ENCODE measurements at regions not wholly inside any gene's neighbourhood (a gene's known extent, or its start where the extent isn't known, plus 50 kb on each side); places are given as distances from the start of the nearest gene placed in this dataset.

DNA sequence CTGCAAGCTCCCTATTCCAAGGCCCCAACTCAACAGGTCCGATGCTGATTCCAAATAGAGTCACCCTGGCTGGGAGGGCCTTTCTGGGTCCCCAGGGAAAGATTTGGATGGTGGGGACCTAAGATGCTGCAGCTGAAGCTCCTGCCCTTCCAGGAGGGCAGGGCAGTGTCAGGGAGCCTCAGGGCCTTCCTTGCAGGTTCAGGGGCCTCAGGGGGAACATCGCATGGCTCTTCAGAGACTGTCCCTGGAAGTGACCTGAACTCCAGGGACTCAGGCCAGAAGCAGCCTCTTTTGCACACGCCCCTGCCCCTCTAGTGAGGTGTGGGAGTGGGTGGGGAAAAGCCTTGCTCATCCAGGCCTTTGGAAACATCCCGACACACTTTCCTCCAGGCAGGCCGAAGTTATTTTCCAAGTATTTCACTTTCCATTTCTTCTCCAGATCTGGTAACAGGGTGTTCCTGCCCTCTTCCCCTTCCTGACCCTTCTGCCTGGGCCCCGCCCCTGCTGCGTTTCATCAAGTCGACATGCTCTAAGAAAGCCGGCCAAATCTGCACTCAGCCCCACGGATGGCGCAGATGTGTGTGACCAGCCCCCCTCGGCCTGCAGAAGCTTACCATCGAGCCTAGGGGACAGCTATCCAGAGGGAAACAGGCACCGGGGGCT lies 159.5 kb downstream of the FGF18 start:
- Histone ChIP-seq H3K36me3 (ENCODE audit: control insufficient read depth in 2 of 3, insufficient read depth in 3 of 3, low read length in 3 of 3) (no peaks in the 10 kb centered on the region), H3K4me3 (ENCODE audit: low read length in 3 of 3) (no peak overlapping the region), H3K27ac (ENCODE audit: low read depth in 2 of 2, low read length in 2 of 2) (no peak overlapping the region), H3K4me1 (ENCODE audit: control insufficient read depth in 2 of 3, insufficient read depth in 2 of 3, low read depth in 1 of 3, low read length in 3 of 3) (no peaks in the 10 kb centered on the region), H3K9ac (ENCODE audit: low read length in 3 of 3) (no peak overlapping the region), H3K9me3 (ENCODE audit: control insufficient read depth in 2 of 3, insufficient read depth in 1 of 3, low read length in 3 of 3) (peaks cover 0 to 7% (median 0%) of the 10 kb centered on the region in 3 donors), H3K27me3 (ENCODE audit: control insufficient read depth, insufficient read depth, low read length) (no peaks in the 10 kb centered on the region)
- DNase-seq (no peak), FAIRE-seq (no peak)
- intact Hi-C loops (cut with DNase I): no loop called here
- no peak for TF ChIP-seq CTCF (IDR thresholded peaks at IDR 0.05; ENCODE audit: borderline replicate concordance, extremely low read depth, insufficient read depth)

- intact Hi-C loops (cut with DNase I): no loop called here
- H3K4me1 ChIP-seq (ENCODE audit: control insufficient read depth in 2 of 3, insufficient read depth in 2 of 3, low read depth in 1 of 3, low read length in 3 of 3): no peaks in the 10 kb centered on the region
- H3K9me3 ChIP-seq (ENCODE audit: control insufficient read depth in 2 of 3, insufficient read depth in 1 of 3, low read length in 3 of 3): peaks cover 0 to 7% (median 0%) of the 10 kb centered on the region in 3 donors
- no peak overlapping the region for H3K4me3 ChIP-seq (ENCODE audit: low read length in 3 of 3)
- no peak for FAIRE-seq
- peak in 1 of 5 donors; percentile 20 for DNase-seq
- TF ChIP-seq CTCF (IDR thresholded peaks at IDR 0.05; ENCODE audit: borderline replicate concordance, extremely low read depth, insufficient read depth): no peak
- no peak overlapping the region for H3K9ac ChIP-seq (ENCODE audit: low read length in 3 of 3)
- no peaks in the 10 kb centered on the region for H3K36me3 ChIP-seq (ENCODE audit: control insufficient read depth in 2 of 3, insufficient read depth in 3 of 3, low read length in 3 of 3)
- no peak overlapping the region for H3K27ac ChIP-seq (ENCODE audit: low read depth in 2 of 2, low read length in 2 of 2)
- no peaks in the 10 kb centered on the region for H3K27me3 ChIP-seq (ENCODE audit: control insufficient read depth, insufficient read depth, low read length)
These were observed 160.5 kb downstream of the FGF18 start for GRCh38 chr5:171579976-171580411.

DNA sequence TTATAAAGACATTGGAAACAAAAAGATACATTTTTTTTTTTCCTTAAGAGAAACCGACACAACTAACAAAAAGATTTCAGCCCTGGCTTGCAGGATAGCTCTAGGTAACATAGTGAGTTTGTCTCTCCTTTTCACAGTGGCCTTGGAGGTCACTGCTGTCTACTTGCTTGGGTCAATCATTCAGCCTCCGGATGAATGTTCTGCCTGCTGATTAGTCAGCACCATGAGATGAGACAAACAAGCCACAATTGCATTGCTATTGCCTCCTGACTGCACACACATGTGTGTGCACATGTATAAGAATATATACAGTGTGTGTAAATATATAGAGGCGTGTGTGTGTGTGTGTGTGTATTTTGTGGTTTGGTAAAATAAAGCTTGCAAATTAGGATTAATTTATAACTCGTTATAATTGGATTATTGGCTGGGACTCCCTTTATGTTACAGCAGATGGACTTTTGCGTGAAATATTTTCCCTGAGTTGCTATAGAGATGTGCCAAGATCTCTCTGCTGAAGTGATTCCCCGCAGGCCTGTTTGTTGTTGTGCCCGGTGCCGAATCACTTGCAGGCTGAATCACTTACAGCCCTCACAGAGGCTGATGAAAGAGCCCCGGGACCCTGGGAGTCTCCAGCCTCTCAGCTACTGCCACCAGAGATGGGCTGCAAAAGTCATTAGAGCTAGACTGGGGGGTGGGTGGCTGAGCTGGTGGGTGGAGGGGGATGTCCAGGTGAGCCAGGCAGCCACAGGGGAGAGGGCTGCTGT lies 161.2 kb downstream of the FGF18 start:
- FAIRE-seq (no peak), DNase-seq (no peak)
- no peak overlapping the region for H3K9ac ChIP-seq (ENCODE audit: low read length in 3 of 3)
- H3K27me3 ChIP-seq (ENCODE audit: control insufficient read depth, insufficient read depth, low read length): no peaks in the 10 kb centered on the region
- no peaks in the 10 kb centered on the region for H3K4me1 ChIP-seq (ENCODE audit: control insufficient read depth in 2 of 3, insufficient read depth in 2 of 3, low read depth in 1 of 3, low read length in 3 of 3)
- H3K4me3 ChIP-seq (ENCODE audit: low read length in 3 of 3): no peak overlapping the region
- H3K36me3 ChIP-seq (ENCODE audit: control insufficient read depth in 2 of 3, insufficient read depth in 3 of 3, low read length in 3 of 3): no peaks in the 10 kb centered on the region
- H3K27ac ChIP-seq (ENCODE audit: low read depth in 2 of 2, low read length in 2 of 2): no peak overlapping the region
- intact Hi-C loops (cut with DNase I): no loop called here
- no peak for TF ChIP-seq CTCF (IDR thresholded peaks at IDR 0.05; ENCODE audit: borderline replicate concordance, extremely low read depth, insufficient read depth)
- H3K9me3 ChIP-seq (ENCODE audit: control insufficient read depth in 2 of 3, insufficient read depth in 1 of 3, low read length in 3 of 3): peaks cover 0 to 5% (median 0%) of the 10 kb centered on the region in 3 donors
